ENCODE measurements at regions not wholly inside any gene's neighbourhood (a gene's known extent, or its start where the extent isn't known, plus 50 kb on each side); places are given as distances from the start of the nearest gene placed in this dataset.

- TF ChIP-seq CTCF (conservative IDR thresholded peaks at IDR 0.05; ENCODE audit: low read depth in 2 of 2) = no peak
- no peak for TF ChIP-seq ZNF331 (CRISPR knock-in tag; IDR thresholded peaks at IDR 0.05; ENCODE audit: low read depth)
- no peak for TF ChIP-seq EZH2 (IDR thresholded peaks at IDR 0.05; ENCODE audit: low read depth, unreplicated experiment)
- TF ChIP-seq REST (IDR thresholded peaks at IDR 0.05; ENCODE audit: unreplicated experiment) = no peak
- no peak for TF ChIP-seq NANOG (IDR thresholded peaks at IDR 0.05; ENCODE audit: borderline replicate concordance)
- no peak for TF ChIP-seq POLR2AphosphoS5 (IDR thresholded peaks at IDR 0.05; ENCODE audit: low read depth)
- TF ChIP-seq ETS1 (IDR thresholded peaks at IDR 0.05) = no peak
- no peak for TF ChIP-seq EZH2phosphoT487 (IDR thresholded peaks at IDR 0.05; ENCODE audit: unreplicated experiment)
- no peak for TF ChIP-seq CREB1 (CRISPR knock-in tag; IDR thresholded peaks at IDR 0.05; ENCODE audit: low read depth)
- no peak for TF ChIP-seq JUNB (IDR thresholded peaks at IDR 0.05; ENCODE audit: unreplicated experiment)
- TF ChIP-seq ZNF114 (CRISPR knock-in tag; IDR thresholded peaks at IDR 0.05) = no peak
These were observed 387.0 kb upstream of the CHD6 start for GRCh38 chr20:42005211-42005610.
